MM.1S (cell line): ENCODE measurements at regions not wholly inside any gene's neighbourhood (a gene's known extent, or its start where the extent isn't known, plus 50 kb on each side); places are given as distances from the start of the nearest gene placed in this dataset.

Source experiments
- EZH2 ChIP-seq: fragments of 300-600 bp; sonication (generic); optimal IDR thresholded peaks from 2 replicates; pipeline ENCODE3; 2017; ENCODE audit warnings: low read depth, mild to moderate bottlenecking, antibody characterized with exemption, low read length, mixed read lengths
- EZH2phosphoT487 ChIP-seq: fragments of 300-600 bp; sonication (generic); IDR thresholded peaks from 2 replicates; pipeline ENCODE4 v1.6.1; 2018; ENCODE audit warnings: antibody characterized with exemption, low read length
- TF ChIP-seq, protein P1 (sequence below): fragments of 300-600 bp; sonication (generic); IDR thresholded peaks from 2 replicates; pipeline ENCODE4 v1.5.1; 2016; ENCODE audit warnings: antibody characterized with exemption, low read length, mixed read lengths

DNA sequence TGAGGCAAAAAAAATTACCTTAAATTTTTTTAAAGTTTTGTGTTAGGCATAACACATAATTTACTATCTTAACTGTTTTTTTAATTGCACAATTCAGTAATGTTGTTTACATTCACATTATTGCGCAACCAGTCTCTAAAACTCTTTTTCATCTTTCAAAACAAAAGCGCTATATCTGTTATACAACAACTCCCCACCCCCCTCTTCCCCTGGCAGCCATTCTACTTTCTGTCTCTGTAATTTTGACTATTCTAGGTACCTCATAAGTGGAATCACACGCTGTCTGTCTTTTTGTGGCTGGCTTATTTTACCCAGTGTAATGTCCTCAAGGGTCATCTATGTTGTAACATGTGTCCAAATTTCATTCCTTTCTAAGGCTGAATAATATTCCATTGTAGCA lies 241.5 kb upstream of the DMRT1 start:
- TF ChIP-seq EZH2phosphoT487 (no peak), EZH2 (no peak)
- TF ChIP-seq, protein P1, sequence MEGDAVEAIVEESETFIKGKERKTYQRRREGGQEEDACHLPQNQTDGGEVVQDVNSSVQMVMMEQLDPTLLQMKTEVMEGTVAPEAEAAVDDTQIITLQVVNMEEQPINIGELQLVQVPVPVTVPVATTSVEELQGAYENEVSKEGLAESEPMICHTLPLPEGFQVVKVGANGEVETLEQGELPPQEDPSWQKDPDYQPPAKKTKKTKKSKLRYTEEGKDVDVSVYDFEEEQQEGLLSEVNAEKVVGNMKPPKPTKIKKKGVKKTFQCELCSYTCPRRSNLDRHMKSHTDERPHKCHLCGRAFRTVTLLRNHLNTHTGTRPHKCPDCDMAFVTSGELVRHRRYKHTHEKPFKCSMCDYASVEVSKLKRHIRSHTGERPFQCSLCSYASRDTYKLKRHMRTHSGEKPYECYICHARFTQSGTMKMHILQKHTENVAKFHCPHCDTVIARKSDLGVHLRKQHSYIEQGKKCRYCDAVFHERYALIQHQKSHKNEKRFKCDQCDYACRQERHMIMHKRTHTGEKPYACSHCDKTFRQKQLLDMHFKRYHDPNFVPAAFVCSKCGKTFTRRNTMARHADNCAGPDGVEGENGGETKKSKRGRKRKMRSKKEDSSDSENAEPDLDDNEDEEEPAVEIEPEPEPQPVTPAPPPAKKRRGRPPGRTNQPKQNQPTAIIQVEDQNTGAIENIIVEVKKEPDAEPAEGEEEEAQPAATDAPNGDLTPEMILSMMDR = no peak
